Upper lobe of right lung (tissue), 1 donor: ENCODE measurements at regions not wholly inside any gene's neighbourhood (a gene's known extent, or its start where the extent isn't known, plus 50 kb on each side); places are given as distances from the start of the nearest gene placed in this dataset.

Source experiments
- ATAC-seq: fragments of 200-7000 bp; cut with Tn5 transposase; one replicate; pipeline ENCODE4 v1.9.1; 2020; ENCODE audit warnings: mild to moderate bottlenecking, moderate library complexity
- DNase-seq: peaks from one replicate; pipeline ENCODE4 v3.0.0-alpha.2; 2020
- H3K27ac ChIP-seq: fragments of 200-600 bp; one replicate; pipeline ENCODE4 v1.8.0; 2022
- H3K27me3 ChIP-seq: fragments of 200-600 bp; one replicate; pipeline ENCODE4 v1.8.0; 2022; ENCODE audit warnings: mild to moderate bottlenecking
- H3K36me3 ChIP-seq: fragments of 200-600 bp; one replicate; pipeline ENCODE4 v1.8.0; 2022
- H3K4me1 ChIP-seq: fragments of 200-600 bp; one replicate; pipeline ENCODE4 v1.8.0; 2022
- H3K4me3 ChIP-seq: fragments of 200-600 bp; one replicate; pipeline ENCODE4 v1.8.0; 2022; ENCODE audit warnings: mild to moderate bottlenecking
- H3K9me3 ChIP-seq: fragments of 200-600 bp; one replicate; pipeline ENCODE4 v1.8.0; 2022
- intact Hi-C: fragments of 100-400 bp; cut with DNase I; formaldehyde crosslinking; loops from one replicate; pipeline ENCODE4 v1.11.0; 2022
- TF ChIP-seq, protein P1 (sequence below): fragments of 200-600 bp; IDR thresholded peaks from one replicate; pipeline ENCODE4 v1.8.0; 2022; ENCODE audit warnings: antibody characterized with exemption
- donor health status: DM: no; HTN: yes; CAD: no; lungs with severe emphysema.

DNA sequence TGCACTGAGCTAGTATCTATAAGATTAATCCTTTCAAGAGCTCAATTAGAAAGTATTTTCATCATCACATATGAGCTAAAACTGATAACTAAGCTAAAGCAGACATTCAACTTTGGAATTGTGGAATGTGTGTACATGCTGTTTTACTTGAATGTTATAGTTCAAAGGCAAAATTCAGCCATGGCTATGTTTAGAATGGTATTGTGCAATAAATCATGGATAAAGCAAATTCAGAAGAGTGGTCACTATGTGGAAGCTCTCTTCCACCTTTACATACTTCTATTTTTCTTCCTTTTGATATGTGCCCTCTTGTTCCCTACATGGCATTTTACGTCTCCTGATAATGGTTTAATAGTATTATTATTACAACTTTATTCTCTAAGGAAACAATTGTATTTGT is 1366.3 kb upstream of the LRRTM1 start:
- ATAC-seq (no peak), DNase-seq (no peak)
- no peaks in the 10 kb centered on the region for H3K27me3 ChIP-seq
- no peaks in the 10 kb centered on the region for H3K9me3 ChIP-seq
- H3K4me1 ChIP-seq: no peaks in the 10 kb centered on the region
- no peak overlapping the region for H3K4me3 ChIP-seq
- no peak overlapping the region for H3K27ac ChIP-seq
- TF ChIP-seq, protein P1, sequence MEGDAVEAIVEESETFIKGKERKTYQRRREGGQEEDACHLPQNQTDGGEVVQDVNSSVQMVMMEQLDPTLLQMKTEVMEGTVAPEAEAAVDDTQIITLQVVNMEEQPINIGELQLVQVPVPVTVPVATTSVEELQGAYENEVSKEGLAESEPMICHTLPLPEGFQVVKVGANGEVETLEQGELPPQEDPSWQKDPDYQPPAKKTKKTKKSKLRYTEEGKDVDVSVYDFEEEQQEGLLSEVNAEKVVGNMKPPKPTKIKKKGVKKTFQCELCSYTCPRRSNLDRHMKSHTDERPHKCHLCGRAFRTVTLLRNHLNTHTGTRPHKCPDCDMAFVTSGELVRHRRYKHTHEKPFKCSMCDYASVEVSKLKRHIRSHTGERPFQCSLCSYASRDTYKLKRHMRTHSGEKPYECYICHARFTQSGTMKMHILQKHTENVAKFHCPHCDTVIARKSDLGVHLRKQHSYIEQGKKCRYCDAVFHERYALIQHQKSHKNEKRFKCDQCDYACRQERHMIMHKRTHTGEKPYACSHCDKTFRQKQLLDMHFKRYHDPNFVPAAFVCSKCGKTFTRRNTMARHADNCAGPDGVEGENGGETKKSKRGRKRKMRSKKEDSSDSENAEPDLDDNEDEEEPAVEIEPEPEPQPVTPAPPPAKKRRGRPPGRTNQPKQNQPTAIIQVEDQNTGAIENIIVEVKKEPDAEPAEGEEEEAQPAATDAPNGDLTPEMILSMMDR: no peak
- intact Hi-C loops: no loop called here
- no peaks in the 10 kb centered on the region for H3K36me3 ChIP-seq

DNA sequence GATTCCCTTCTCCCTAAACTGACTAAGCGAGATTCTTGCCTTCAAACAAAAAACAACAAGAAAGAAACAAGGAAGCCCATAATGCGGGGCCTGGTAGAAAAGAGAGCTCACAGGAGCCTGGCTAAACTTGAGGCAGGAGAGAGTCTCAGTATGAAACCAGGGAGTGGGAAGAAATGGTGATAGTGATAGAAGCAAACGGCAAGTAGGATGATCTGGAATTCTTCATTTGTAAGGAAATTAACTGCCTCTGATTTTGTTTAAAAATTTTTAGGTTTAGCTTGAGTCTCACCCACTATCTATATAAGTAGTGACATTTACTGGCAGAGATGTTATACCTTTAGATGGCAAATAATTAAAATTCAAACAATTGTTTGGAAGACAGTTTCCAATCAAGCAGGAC is 1356.5 kb upstream of the LRRTM1 start:
- no peaks in the 10 kb centered on the region for H3K36me3 ChIP-seq
- H3K4me3 ChIP-seq: no peak overlapping the region
- no peak for ATAC-seq
- H3K4me1 ChIP-seq: no peaks in the 10 kb centered on the region
- H3K27me3 ChIP-seq: no peaks in the 10 kb centered on the region
- no peak for DNase-seq
- TF ChIP-seq, protein P1: no peak
- intact Hi-C loops: no loop called here
- no peak overlapping the region for H3K27ac ChIP-seq
- no peaks in the 10 kb centered on the region for H3K9me3 ChIP-seq

DNA sequence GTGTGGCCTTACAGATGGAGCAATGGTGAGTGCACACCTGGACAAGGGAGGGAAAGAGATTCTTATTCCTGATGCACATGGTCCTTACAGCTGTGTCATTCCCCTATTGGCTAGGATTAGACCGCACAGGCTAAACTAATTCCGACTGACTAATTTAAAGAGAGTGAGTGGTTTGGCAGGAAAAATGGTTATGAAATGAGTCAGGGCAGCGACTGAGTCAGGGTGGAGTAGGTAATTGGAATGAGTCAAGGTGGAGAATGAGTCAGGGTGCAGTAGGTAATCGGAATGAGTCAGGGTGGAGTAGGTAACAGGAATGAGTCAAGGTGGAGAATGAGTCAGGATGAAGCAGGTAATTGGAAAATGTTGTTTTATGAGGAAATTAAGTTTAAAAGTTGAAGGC is 1353.7 kb upstream of the LRRTM1 start:
- Histone ChIP-seq H3K4me1 (no peaks in the 10 kb centered on the region), H3K27ac (no peak overlapping the region), H3K36me3 (no peaks in the 10 kb centered on the region), H3K9me3 (no peaks in the 10 kb centered on the region), H3K4me3 (no peak overlapping the region), H3K27me3 (no peaks in the 10 kb centered on the region)
- no peak for DNase-seq
- no peak for ATAC-seq
- TF ChIP-seq, protein P1: no peak
- intact Hi-C loops: no loop called here

DNA sequence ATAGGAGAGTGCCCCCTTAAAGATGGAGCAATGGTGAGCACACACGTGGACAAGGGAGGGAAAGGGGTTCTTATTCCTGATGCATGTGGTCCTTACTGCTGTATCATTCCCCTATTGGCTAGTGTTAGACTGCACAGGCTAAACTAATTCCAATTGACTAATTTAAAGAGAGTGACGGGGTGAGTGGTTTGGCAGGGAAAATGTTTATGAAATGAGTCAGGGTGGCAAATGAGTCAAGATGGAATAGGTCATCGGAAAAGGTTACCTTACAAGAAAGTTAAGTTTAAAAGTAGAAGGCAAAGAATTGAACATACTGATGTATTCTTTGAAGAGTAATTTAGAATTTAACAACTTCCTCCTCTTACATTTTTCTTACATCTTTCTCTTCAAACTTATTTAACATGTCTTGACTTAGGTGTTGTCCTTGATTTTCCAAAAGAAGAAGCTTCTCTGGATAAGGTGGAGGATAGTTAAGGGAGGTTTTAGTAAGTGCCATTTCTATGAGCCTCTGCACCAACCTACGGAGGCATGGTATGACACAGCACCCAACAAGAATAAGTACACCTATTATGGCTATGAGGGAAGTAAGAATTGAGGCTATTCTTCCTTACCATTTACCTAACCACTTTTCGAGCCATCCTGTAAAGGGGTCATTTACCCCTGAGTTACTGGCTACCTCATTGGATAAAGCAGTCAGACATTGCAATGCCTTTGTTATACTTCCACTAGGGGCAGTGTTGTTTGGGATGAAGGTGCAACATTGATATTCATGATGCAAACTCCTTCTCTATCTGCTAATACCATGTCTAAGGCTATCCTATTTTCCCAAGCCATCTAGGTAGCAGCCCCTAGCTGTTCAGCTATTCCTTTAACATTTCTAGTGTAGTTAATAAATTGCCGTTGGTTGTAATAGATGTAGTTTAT is 1345.8 kb upstream of the LRRTM1 start:
- ATAC-seq (no peak), DNase-seq (no peak)
- Histone ChIP-seq H3K9me3 (no peaks in the 10 kb centered on the region), H3K4me1 (no peaks in the 10 kb centered on the region), H3K36me3 (no peaks in the 10 kb centered on the region), H3K27ac (no peak overlapping the region), H3K27me3 (no peaks in the 10 kb centered on the region), H3K4me3 (no peak overlapping the region)
- intact Hi-C loops: no loop called here
- TF ChIP-seq, protein P1: no peak

DNA sequence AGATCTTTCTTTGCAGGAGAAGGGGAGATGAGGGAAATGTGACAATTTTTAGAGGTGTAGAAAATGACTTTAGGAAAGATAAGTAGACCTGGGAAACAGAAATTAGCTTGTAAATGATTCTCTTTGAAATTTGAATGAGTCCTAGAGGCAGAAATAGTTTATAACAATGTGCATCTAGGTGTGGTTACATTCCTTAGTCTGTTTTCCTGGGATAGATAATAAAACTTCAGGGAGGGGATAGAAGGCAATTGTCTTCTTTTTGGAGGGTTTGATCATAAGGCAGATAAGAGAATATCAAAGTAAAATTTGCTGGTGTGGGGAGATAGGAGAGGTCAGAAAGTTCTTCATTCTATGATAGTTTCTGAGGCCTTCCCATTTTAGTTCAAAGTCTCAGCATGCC is 1344.3 kb upstream of the LRRTM1 start:
- H3K36me3 ChIP-seq: no peaks in the 10 kb centered on the region
- TF ChIP-seq, protein P1: no peak
- H3K4me1 ChIP-seq: no peaks in the 10 kb centered on the region
- intact Hi-C loops: no loop called here
- H3K4me3 ChIP-seq: no peak overlapping the region
- H3K27ac ChIP-seq: no peak overlapping the region
- no peaks in the 10 kb centered on the region for H3K9me3 ChIP-seq
- ATAC-seq (no peak), DNase-seq (no peak)
- no peaks in the 10 kb centered on the region for H3K27me3 ChIP-seq
